Ectodermal cell (in vitro differentiated cells): ENCODE measurements at regions not wholly inside any gene's neighbourhood (a gene's known extent, or its start where the extent isn't known, plus 50 kb on each side); places are given as distances from the start of the nearest gene placed in this dataset.

ENCODE experiments used
- H3K27ac ChIP-seq: 2 replicates; pipeline ENCODE4 v1.7.0; 2013; ENCODE audit warnings: mild to moderate bottlenecking, low read depth, low read length; ENCODE audit not compliant: insufficient read depth, poor library complexity, severe bottlenecking
- H3K27me3 ChIP-seq: 2 replicates; pipeline ENCODE4 v1.7.0; 2013; ENCODE audit warnings: mild to moderate bottlenecking, low read length; ENCODE audit not compliant: insufficient read depth, control insufficient read depth, poor library complexity, severe bottlenecking
- H3K36me3 ChIP-seq: one replicate; pipeline ENCODE4 v1.7.0; 2013; ENCODE audit warnings: low read length; ENCODE audit not compliant: control insufficient read depth, insufficient read depth
- H3K4me1 ChIP-seq: one replicate; pipeline ENCODE4 v1.7.0; 2013; ENCODE audit warnings: low read length; ENCODE audit not compliant: control insufficient read depth, insufficient read depth
- H3K4me3 ChIP-seq: 2 replicates; pipeline ENCODE4 v1.7.0; 2013; ENCODE audit warnings: low read depth, low read length, control low read depth; ENCODE audit not compliant: insufficient read depth
- H3K9me3 ChIP-seq: 2 replicates; pipeline ENCODE4 v1.7.0; 2013; ENCODE audit warnings: mild to moderate bottlenecking, low read length, moderate library complexity; ENCODE audit not compliant: control insufficient read depth
- WGBS, 2 experiments: methylation state at CpG; one replicate each; pipeline ENCODE4 v1.1.7; 2013; ENCODE audit warnings: missing lambda C conversion rate in 2 of 2; 5-methylcytosine and 5-hydroxymethylcytosine counted together

DNA sequence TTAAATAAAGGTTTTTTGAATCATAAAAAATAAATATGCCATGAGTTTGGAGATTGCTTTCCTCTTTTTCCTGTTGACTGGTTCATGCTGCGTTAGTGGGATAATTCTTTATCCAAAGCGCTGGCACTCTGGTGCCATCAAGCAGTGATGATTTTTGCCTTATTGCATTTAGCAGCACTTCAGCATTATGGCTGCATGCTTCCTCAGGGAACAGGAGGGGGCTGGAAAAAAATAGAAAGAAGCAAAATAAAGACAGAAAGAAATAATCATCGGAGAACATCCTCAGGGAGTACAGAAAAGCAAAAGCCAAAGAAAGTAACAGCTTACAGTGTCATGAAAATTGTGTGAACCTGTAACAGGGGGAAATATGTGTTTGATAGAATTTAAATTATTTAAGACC lies 1408.2 kb upstream of the PIK3C3 start:
- H3K4me1 ChIP-seq: no peaks in the 10 kb centered on the region
- H3K9me3 ChIP-seq: no peaks in the 10 kb centered on the region
- H3K27me3 ChIP-seq: no peaks in the 10 kb centered on the region
- 97% methylated on average over 3 of the region's 3 CpGs for WGBS, 2 experiments
- no peaks in the 10 kb centered on the region for H3K36me3 ChIP-seq
- H3K27ac ChIP-seq: no peak overlapping the region
- H3K4me3 ChIP-seq: no peak overlapping the region

DNA sequence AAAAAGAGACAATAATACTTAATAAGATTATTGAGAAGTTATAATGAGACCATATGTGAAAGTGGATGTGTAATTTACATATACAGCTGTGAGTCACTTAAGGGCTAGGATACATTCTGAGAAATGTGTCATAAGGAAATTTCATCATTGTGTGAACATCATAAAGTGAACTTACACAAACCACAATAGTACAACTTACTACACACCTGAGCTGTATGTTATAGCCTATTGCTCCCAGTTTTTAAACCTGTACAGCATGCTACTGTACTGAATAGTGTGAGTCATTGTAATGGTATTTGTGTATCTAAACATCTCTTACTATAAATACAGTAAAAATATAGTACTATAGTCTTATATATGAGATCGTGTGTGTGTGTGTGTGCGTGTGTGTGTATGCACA lies 1420.3 kb upstream of the PIK3C3 start:
- no peaks in the 10 kb centered on the region for H3K4me1 ChIP-seq
- no peaks in the 10 kb centered on the region for H3K27me3 ChIP-seq
- H3K4me3 ChIP-seq: no peak overlapping the region
- WGBS, 2 experiments: 65% methylated on average over 2 of the region's 2 CpGs; no CpG with 5 or more reads in 1 of the 2 experiments
- H3K9me3 ChIP-seq: no peaks in the 10 kb centered on the region
- no peak overlapping the region for H3K27ac ChIP-seq
- H3K36me3 ChIP-seq: no peaks in the 10 kb centered on the region

DNA sequence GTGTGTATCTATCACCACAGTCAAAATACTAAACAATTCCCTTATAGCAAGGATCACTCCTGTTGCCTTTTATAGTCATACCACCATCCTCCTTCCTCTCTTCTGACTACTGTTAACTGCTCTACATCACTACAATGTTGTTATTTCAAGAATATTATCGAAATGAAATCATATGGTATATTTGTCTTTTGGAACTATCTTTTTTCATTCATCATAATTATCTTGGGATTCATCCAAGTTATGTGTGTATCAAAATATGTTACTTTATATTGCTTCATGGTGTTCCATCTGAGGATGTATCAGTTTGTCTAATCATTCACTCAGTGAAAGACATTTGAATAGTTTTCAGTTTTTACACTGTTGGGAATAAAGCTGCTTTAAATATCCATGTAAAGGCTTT lies 1423.0 kb upstream of the PIK3C3 start:
- H3K36me3 ChIP-seq: no peaks in the 10 kb centered on the region
- H3K4me3 ChIP-seq: no peak overlapping the region
- H3K4me1 ChIP-seq: no peaks in the 10 kb centered on the region
- H3K27ac ChIP-seq: no peak overlapping the region
- H3K27me3 ChIP-seq: no peaks in the 10 kb centered on the region
- H3K9me3 ChIP-seq: no peaks in the 10 kb centered on the region
- WGBS, 2 experiments: no CpG with 5 or more reads among the region's 1 CpG

DNA sequence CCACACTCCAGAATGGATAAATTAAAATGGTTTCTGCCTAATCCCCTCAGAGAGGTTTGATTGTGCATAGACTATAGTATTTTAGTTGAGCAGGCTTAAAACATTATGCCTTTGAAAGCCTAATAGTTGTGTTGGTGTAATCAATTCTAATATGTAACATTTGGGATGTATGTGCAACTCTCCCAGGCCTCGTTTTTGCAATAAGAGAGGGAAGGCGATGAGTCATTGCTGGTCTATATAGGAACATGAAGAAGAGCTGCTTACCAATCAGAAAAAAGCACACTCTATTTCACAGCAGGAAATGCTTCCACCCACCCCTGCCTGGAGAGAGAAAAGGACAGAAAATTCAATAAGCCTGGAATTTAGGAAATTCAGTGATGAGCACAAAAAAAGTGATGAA lies 1424.0 kb upstream of the PIK3C3 start:
- no peaks in the 10 kb centered on the region for H3K9me3 ChIP-seq
- WGBS, 2 experiments: 78 to 82% methylated on average over 2 of the region's 2 CpGs
- H3K27me3 ChIP-seq: no peaks in the 10 kb centered on the region
- H3K4me3 ChIP-seq: no peak overlapping the region
- no peaks in the 10 kb centered on the region for H3K4me1 ChIP-seq
- H3K36me3 ChIP-seq: no peaks in the 10 kb centered on the region
- H3K27ac ChIP-seq: no peak overlapping the region

DNA sequence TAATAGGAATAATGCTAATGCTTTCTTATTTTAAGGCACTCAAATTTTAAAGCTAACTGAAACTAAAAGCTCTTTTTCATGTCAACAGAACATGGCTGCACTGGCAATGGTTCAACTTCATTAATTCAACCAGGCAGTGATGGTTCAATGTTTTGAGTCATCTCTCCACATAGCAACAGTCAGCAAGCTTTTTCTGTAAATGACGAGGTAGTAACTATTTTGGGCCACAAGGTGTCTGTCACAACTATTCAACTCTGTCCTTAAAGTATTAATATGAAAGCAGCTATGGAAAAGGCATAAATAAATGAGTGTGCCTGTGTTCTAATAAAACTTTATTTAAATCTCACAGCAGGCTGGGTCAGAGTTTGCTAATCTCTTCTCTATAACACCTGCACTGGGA lies 1425.6 kb upstream of the PIK3C3 start:
- WGBS, 2 experiments: 73% methylated on average over 1 of the region's 1 CpG; no CpG with 5 or more reads in 1 of the 2 experiments
- Histone ChIP-seq H3K4me3 (no peak overlapping the region), H3K36me3 (no peaks in the 10 kb centered on the region), H3K27ac (no peak overlapping the region), H3K27me3 (no peaks in the 10 kb centered on the region), H3K9me3 (no peaks in the 10 kb centered on the region), H3K4me1 (no peaks in the 10 kb centered on the region)

DNA sequence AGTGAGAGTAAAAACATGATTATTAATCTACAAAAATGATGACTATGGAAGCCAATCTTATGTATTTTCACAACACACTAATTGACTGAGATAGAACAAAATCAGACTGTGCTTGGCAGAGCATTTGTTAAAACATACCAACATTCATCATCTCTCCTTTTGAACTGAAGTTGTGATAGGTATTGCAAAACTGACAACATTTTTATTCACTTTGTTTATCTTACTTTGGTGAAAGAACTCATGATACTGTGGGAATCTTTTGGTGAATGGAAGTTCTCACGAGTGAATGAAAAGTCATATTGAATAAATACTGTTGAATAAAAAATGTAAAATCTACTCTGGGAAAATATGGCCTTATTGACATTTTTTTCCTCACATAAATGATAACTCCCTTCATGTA lies 1430.2 kb upstream of the PIK3C3 start:
- Histone ChIP-seq H3K9me3 (no peaks in the 10 kb centered on the region), H3K4me3 (no peak overlapping the region), H3K27ac (no peak overlapping the region), H3K4me1 (no peaks in the 10 kb centered on the region), H3K36me3 (no peaks in the 10 kb centered on the region), H3K27me3 (no peaks in the 10 kb centered on the region)
- WGBS, 2 experiments: no CpG with 5 or more reads among the region's 1 CpG

DNA sequence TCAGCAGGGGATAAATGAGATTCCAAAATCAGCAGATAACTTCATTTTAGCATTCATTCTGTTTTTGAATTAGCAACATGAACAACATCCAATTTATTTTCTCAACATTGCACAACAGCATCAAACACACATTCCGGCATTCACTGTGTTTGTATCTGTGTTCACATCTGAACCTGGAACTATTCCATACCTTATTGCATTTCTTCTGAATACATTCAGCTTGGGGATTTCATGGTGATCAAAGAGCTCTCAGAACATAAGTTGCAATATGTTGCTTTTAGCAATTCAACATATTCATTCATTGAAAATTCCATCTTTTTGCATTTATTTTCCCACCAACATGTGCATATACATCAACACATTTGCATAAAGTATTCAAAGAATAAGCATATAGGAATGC lies 1431.7 kb upstream of the PIK3C3 start:
- Histone ChIP-seq H3K27ac (no peak overlapping the region), H3K9me3 (no peaks in the 10 kb centered on the region), H3K36me3 (no peaks in the 10 kb centered on the region), H3K4me3 (no peak overlapping the region), H3K27me3 (no peaks in the 10 kb centered on the region), H3K4me1 (no peaks in the 10 kb centered on the region)
- 98 to 100% methylated on average over 1 of the region's 1 CpG for WGBS, 2 experiments

DNA sequence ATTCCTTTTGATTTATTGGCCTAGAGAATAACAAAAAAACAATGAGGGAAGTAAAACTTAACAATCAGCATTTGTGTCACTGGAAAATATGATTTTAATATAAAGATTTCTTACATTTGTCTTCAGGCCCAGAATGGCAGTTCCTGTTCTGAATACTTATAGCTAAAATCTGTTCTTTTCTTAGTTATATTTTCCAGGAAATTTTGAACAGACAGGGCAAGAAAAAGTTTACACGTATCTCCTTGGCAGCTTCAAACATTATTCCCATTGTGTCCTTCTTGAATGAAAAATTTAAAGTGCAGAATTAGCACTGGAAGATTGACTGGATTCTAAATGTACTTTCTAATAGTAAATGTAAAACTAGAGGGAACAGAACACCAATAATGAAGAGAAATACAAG lies 1454.0 kb upstream of the PIK3C3 start:
- H3K27me3 ChIP-seq: no peaks in the 10 kb centered on the region
- no peaks in the 10 kb centered on the region for H3K9me3 ChIP-seq
- H3K4me3 ChIP-seq: no peak overlapping the region
- no peaks in the 10 kb centered on the region for H3K36me3 ChIP-seq
- H3K4me1 ChIP-seq: no peaks in the 10 kb centered on the region
- WGBS, 2 experiments: 93 to 100% methylated on average over 1 of the region's 1 CpG
- no peak overlapping the region for H3K27ac ChIP-seq

DNA sequence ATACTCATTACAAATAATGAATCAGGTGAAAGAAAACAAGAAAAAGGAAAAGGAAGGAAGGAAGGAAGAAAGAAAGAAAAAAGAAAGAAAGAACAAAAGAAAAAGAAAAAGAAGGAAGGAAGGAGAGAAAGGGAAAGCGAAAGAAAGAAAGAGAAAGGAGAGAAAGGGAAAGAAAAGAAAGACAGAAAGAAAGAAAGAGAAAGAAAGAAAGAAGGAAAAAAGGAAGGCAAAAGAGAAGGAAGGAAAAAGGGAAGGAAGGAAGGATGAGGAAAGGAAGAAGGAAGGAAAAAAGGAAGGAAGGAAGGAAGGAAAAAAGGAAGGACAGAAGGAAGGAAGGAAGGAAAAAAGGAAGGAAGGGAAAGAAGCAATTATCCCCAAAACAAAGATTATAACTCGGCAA lies 1460.4 kb upstream of the PIK3C3 start:
- 86 to 97% methylated on average over 2 of the region's 2 CpGs for WGBS, 2 experiments
- Histone ChIP-seq H3K36me3 (no peaks in the 10 kb centered on the region), H3K4me3 (no peak overlapping the region), H3K9me3 (no peaks in the 10 kb centered on the region), H3K27ac (no peak overlapping the region), H3K4me1 (no peaks in the 10 kb centered on the region), H3K27me3 (no peaks in the 10 kb centered on the region)

DNA sequence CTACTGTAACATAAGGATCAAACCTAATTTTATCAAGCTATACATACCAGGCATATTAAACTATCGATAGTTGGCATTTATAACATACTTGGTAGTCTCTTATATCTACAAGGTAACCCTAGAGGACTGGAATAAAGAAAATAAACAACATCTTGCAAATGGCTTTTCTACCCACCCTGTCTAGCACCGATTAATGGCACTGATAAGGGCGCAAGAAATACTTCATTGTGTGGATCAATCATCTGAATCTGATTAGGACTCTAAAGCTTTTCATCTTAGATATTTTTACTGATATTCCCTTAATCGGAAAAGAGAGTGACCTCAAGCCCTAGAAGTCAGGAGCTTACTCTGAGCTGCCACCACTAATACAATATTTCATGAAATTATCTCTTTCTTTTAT lies 1461.7 kb upstream of the PIK3C3 start:
- H3K4me3 ChIP-seq: no peak overlapping the region
- no peaks in the 10 kb centered on the region for H3K9me3 ChIP-seq
- WGBS, 2 experiments: 59 to 63% methylated on average over 4 of the region's 4 CpGs
- H3K36me3 ChIP-seq: no peaks in the 10 kb centered on the region
- no peak overlapping the region for H3K27ac ChIP-seq
- no peaks in the 10 kb centered on the region for H3K27me3 ChIP-seq
- no peaks in the 10 kb centered on the region for H3K4me1 ChIP-seq

DNA sequence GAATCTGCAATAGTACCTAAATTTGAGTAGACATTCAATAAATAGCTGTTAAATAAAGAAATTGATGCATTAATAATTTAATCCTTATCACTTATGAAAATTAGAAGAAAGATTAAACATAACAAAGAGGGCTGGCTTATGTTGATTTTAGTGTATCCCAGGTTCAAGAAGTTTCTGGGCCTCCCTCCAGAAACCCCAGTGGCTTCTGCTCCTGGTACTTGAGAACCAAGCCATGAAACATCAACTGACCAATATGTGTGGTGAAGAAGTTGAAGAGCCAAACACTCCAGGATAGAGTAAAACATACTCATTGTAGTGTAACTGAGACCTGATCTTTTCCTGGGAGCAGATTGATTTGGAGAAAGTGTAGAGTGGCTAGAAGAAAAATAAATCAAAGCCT lies 1465.7 kb upstream of the PIK3C3 start:
- Histone ChIP-seq H3K27ac (no peak overlapping the region), H3K4me1 (no peaks in the 10 kb centered on the region), H3K9me3 (no peaks in the 10 kb centered on the region), H3K36me3 (no peaks in the 10 kb centered on the region), H3K4me3 (no peak overlapping the region), H3K27me3 (no peaks in the 10 kb centered on the region)
